K562 (cell line): ENCODE measurements at regions not wholly inside any gene's neighbourhood (a gene's known extent, or its start where the extent isn't known, plus 50 kb on each side); places are given as distances from the start of the nearest gene placed in this dataset.

Source experiments
- POLR2A ChIP-seq: fragments of 450-650 bp; conservative IDR thresholded peaks from 2 replicates; pipeline ENCODE4 v1.6.1; 2016
- ZNF274 ChIP-seq: IDR thresholded peaks from 2 replicates; pipeline ENCODE4 v1.6.1; 2011; ENCODE audit warnings: low read depth, mild to moderate bottlenecking, low read length, moderate library complexity, borderline replicate concordance

DNA sequence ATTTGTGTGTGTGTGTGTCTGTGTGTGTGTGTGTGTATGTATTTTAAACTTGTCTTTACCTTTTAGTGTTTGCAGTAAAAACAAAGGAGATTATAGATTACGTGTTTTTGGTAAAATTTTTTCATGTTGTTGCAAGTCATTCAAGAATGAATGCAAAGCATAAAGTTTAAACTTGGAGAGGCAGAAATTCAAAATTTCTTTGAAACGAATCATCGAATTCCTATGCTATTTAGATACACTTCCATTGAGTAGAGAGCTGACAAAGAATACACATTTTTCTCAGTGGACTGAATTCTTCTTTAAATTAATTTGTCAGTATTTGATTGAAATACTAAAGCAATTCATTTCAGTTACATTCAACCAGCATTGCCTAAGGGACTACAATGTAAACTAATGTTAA is 66.0 kb upstream of the HDAC9 start:
- no peak for TF ChIP-seq ZNF274
- TF ChIP-seq POLR2A: no peak
